ENCODE measurements at regions not wholly inside any gene's neighbourhood (a gene's known extent, or its start where the extent isn't known, plus 50 kb on each side); places are given as distances from the start of the nearest gene placed in this dataset.

DNA sequence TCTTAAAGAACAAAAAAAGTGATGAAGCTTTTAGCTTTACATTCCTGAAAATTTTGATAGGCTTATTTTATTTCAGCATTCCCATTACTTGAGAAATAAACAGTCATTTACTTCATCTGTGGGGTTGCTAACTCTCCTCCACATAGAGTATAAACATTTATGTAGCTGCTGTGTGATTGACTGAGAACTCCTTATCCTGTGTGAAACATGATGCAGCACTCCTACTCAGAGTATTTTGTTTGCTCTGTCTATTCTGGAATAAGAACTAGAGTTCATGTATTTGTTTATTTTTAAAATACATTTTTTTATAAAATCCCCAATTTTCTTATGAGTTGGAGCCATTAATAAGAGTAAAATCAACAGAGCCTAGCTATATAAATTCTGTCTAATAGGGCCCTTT, 318.7 kb upstream of the SPAG17 start:
- no peak for TF ChIP-seq CTCF (IDR thresholded peaks at IDR 0.05; ENCODE audit: low read length)
- no peak for TF ChIP-seq EZH2 (IDR thresholded peaks at IDR 0.05; ENCODE audit: borderline replicate concordance, low read length)
